A549 (cell line): ENCODE measurements at regions not wholly inside any gene's neighbourhood (a gene's known extent, or its start where the extent isn't known, plus 50 kb on each side); places are given as distances from the start of the nearest gene placed in this dataset.

Experiments used
- ATAC-seq, 2 experiments: fragments of 200-7000 bp in 1 of 2; fragments of >200 bp in 1 of 2; cut with Nextera tagmentation in 1 of 2; cut with Tn5 transposase in 1 of 2; 3 replicates each; pipeline versions ENCODE4 v1.8.0 to v1.9.1; 2018 to 2020; ENCODE audit warnings: mild to moderate bottlenecking in 1 of 2, moderate library complexity in 1 of 2
- CTCF ChIA-PET: fragments of 300-600 bp; sonication (Branson Sonifier 250); formaldehyde crosslinking; extraction: SDS; loops from one replicate; lab custom pipeline; 2021; ENCODE audit warnings: antibody characterized with exemption, inconsistent platforms; lab: Yijun Ruan, JAX
- POLR2A ChIA-PET: fragments of 350-600 bp; formaldehyde crosslinking; extraction: SDS; loops from one replicate; lab custom pipeline; 2021; ENCODE audit warnings: antibody characterized with exemption, inconsistent platforms; lab: Yijun Ruan, JAX
- DNase-seq, 2 experiments: peaks; one replicate each; pipeline versions ENCODE4 v3.0.0 to v3.0.0-alpha.2; 2011 to 2016; ENCODE audit warnings: low read depth in 1 of 2, low spot score in 1 of 2
- FAIRE-seq: peaks from 2 replicates; lab custom pipeline; 2011; peaks lifted over from hg19 to GRCh38; lab: Jason Lieb, UNC
- H3K27ac ChIP-seq, 2 experiments: fragments of >200 bp; sonication (Bioruptor Twin); formaldehyde crosslinking; 3 replicates each; pipeline ENCODE4 v1.5.1; 2016 to 2017
- H3K4me1 ChIP-seq: fragments of >200 bp; sonication (Bioruptor Twin); formaldehyde crosslinking; 3 replicates; pipeline ENCODE4 v1.6.1; 2016
- H3K4me2 ChIP-seq: fragments of >200 bp; sonication (Bioruptor Twin); formaldehyde crosslinking; 3 replicates; pipeline ENCODE4 v1.6.1; 2016
- H3K4me3 ChIP-seq: fragments of >200 bp; sonication (Bioruptor Twin); formaldehyde crosslinking; 3 replicates; pipeline ENCODE4 v1.5.1; 2016
- H3K9me3 ChIP-seq: fragments of >200 bp; sonication (Bioruptor Twin); formaldehyde crosslinking; 3 replicates; pipeline ENCODE4 v1.6.1; 2016
- CBX2 ChIP-seq: fragments of 200-600 bp; sonication (generic); IDR thresholded peaks from 2 replicates; pipeline ENCODE4 v1.6.1; 2016; ENCODE audit warnings: low read depth, mild to moderate bottlenecking, borderline replicate concordance
- CEBPB ChIP-seq, 2 experiments: fragments of >200 bp in 1 of 2; sonication (Bioruptor Twin) in 1 of 2; formaldehyde crosslinking in 1 of 2; IDR thresholded peaks; 2 replicates each; pipeline ENCODE4 v1.6.1; 2012 to 2016
- EHF ChIP-seq: fragments of 250-450 bp; sonication (Bioruptor Pico); IDR thresholded peaks from 2 replicates; pipeline ENCODE4 v1.5.0; 2020; ENCODE audit warnings: mild to moderate bottlenecking
- EP300 ChIP-seq, 2 experiments: fragments of >200 bp; sonication (Bioruptor Twin); formaldehyde crosslinking; IDR thresholded peaks; 2 replicates in 1 of 2; 3 replicates in 1 of 2; pipeline ENCODE4 v1.6.1; 2016 to 2017
- FOSB ChIP-seq: fragments of 250-450 bp; sonication (Bioruptor Pico); IDR thresholded peaks from 2 replicates; pipeline ENCODE4 v1.5.0; 2020; ENCODE audit warnings: mild to moderate bottlenecking, moderate library complexity
- FOSL2 ChIP-seq, 2 experiments: fragments of 450-650 bp in 1 of 2; fragments of >200 bp in 1 of 2; sonication (Bioruptor Twin) in 1 of 2; formaldehyde crosslinking; IDR thresholded peaks; 2 replicates each; pipeline versions ENCODE4 v1.5.0 to v1.6.1; 2016 to 2020; ENCODE audit warnings: mild to moderate bottlenecking in 1 of 2, moderate library complexity in 1 of 2
- HOXB5 ChIP-seq: fragments of 250-450 bp; sonication (Bioruptor Pico); IDR thresholded peaks from 2 replicates; pipeline ENCODE4 v1.5.0; 2020; ENCODE audit warnings: mild to moderate bottlenecking, moderate library complexity
- JUN ChIP-seq, 2 experiments: fragments of >200 bp; sonication (Bioruptor Twin); formaldehyde crosslinking; IDR thresholded peaks; 2 replicates in 1 of 2; 3 replicates in 1 of 2; pipeline ENCODE4 v1.6.1; 2016 to 2017
- JUNB ChIP-seq: fragments of >200 bp; sonication (Bioruptor Twin); formaldehyde crosslinking; IDR thresholded peaks from 2 replicates; pipeline ENCODE4 v1.6.1; 2016
- MAFK ChIP-seq: fragments of 450-650 bp; IDR thresholded peaks from 2 replicates; pipeline ENCODE4 v1.6.1; 2014; ENCODE audit not compliant: partially characterized antibody
- MAZ ChIP-seq: fragments of 150-350 bp; IDR thresholded peaks from 2 replicates; pipeline ENCODE4 v1.6.1; 2014; ENCODE audit warnings: antibody characterized with exemption, low read depth, low read length, borderline replicate concordance
- POLR2A ChIP-seq: IDR thresholded peaks from 2 replicates; pipeline ENCODE4 v1.6.1; 2012; ENCODE audit warnings: mild to moderate bottlenecking, low read length
- POLR2AphosphoS2 ChIP-seq: conservative IDR thresholded peaks from 2 replicates; pipeline ENCODE4 v1.6.1; 2012; ENCODE audit warnings: low read length, improper control_type of control experiment, inconsistent platforms
- RFX5 ChIP-seq: fragments of 450-650 bp; IDR thresholded peaks from 2 replicates; pipeline ENCODE4 v1.7.1; 2014; ENCODE audit warnings: antibody characterized with exemption, mild to moderate bottlenecking, moderate library complexity
- RNF2 ChIP-seq: fragments of 200-600 bp; sonication (generic); IDR thresholded peaks from 2 replicates; pipeline ENCODE4 v1.6.1; 2016; ENCODE audit warnings: low read depth, mild to moderate bottlenecking, antibody characterized with exemption, moderate library complexity, borderline replicate concordance
- TFCP2L1 ChIP-seq: fragments of 250-450 bp; sonication (Bioruptor Pico); IDR thresholded peaks from 2 replicates; pipeline ENCODE4 v1.5.0; 2021; ENCODE audit warnings: mild to moderate bottlenecking
- whole genome bisulfite sequencing: methylation state at CpG from one replicate; pipeline ENCODE4 v1.1.6; 2017; ENCODE audit errors: missing lambda C conversion rate; 5-methylcytosine and 5-hydroxymethylcytosine counted together
- TF ChIP-seq, protein P1 (sequence below): fragments of 250-450 bp; sonication (Bioruptor Pico); IDR thresholded peaks from 2 replicates; pipeline ENCODE4 v1.5.0; 2020; ENCODE audit warnings: low read depth, mild to moderate bottlenecking, moderate library complexity
- TF ChIP-seq, protein P2 (sequence below): fragments of 150-350 bp; IDR thresholded peaks from 2 replicates; pipeline ENCODE4 v1.6.1; 2014; ENCODE audit warnings: low read depth, mild to moderate bottlenecking, low read length
- TF ChIP-seq, protein P3 (sequence below): IDR thresholded peaks from 2 replicates; pipeline ENCODE4 v1.6.1; 2012

DNA sequence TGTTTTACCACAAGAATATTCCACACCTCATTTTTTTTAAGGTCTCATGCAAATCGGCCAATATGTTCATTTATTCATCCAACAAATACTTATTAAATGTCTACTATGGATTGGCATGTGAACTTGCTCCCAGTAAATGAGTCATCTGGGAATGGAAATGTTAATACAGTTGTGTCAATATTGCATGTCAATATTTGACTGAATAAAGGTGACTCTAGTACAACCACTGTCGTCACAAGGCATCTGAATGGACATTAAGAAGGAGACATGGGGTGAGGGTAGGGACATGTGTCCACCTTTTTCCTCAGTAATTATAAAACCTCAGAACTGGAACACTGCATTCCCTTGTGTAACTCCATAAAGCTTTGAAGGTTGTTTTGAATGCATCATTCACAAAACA, 365.4 kb downstream of the ADCYAP1 start:
- H3K4me1 ChIP-seq = 0 out of 3 replicates have a peak, but pooled peaks cover 3% of the 10 kb centered on the region
- no peak overlapping the region for H3K27ac ChIP-seq
- TF ChIP-seq, protein P1, sequence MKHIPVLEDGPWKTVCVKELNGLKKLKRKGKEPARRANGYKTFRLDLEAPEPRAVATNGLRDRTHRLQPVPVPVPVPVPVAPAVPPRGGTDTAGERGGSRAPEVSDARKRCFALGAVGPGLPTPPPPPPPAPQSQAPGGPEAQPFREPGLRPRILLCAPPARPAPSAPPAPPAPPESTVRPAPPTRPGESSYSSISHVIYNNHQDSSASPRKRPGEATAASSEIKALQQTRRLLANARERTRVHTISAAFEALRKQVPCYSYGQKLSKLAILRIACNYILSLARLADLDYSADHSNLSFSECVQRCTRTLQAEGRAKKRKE = no peak
- TF ChIP-seq HOXB5 (no peak), FOSL2 (IDR thresholded peaks at IDR 0.05) (no peak), FOSL2 (CRISPR knock-in tag; IDR thresholded peaks at IDR 0.05) (peak; percentile 62)
- CTCF ChIA-PET = no interaction called here
- no peak for FAIRE-seq
- H3K4me3 ChIP-seq = no peak overlapping the region
- DNase-seq = peak in 1 of 2 experiments; percentile 61
- ATAC-seq = no peak
- H3K4me2 ChIP-seq = peak overlapping the region; percentile 32; the same call in 1 of the 3 replicates
- no peaks in the 10 kb centered on the region for H3K9me3 ChIP-seq
- POLR2A ChIA-PET = no interaction called here
- WGBS = 2% methylated on average over 2 of the region's 2 CpGs

DNA sequence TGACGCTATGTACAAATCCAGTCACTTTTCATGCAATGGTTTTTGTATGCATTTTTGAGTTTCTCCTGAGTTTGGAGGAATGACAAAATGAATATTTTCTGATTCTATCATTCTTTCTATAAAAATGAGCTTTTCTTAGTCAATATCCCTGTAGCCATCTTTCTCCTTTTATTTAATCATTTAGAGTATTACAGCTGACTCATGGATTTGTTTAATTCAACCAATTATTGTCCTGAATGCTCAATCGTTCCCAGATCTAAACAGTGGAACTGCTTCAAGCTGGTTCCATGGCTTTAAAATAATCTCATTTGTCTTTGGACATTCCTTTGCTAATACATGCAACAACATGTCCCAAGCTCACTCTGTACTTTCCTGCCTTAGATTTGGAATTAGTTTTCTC, 368.8 kb downstream of the ADCYAP1 start:
- ATAC-seq (no peak), FAIRE-seq (no peak), DNase-seq (no peak)
- TF ChIP-seq MAFK = peak; percentile 19
- TF ChIP-seq EP300 (IDR thresholded peaks at IDR 0.05) = no peak
- CTCF ChIA-PET = no interaction called here
- POLR2A ChIA-PET = no interaction called here
- Histone ChIP-seq H3K4me1 (0 out of 3 replicates have a peak, but pooled peaks cover 3% of the 10 kb centered on the region), H3K4me3 (no peak overlapping the region), H3K9me3 (no peaks in the 10 kb centered on the region), H3K4me2 (no peak overlapping the region), H3K27ac (no peak overlapping the region)
- WGBS = 65% methylated on average over 2 of the region's 2 CpGs

DNA sequence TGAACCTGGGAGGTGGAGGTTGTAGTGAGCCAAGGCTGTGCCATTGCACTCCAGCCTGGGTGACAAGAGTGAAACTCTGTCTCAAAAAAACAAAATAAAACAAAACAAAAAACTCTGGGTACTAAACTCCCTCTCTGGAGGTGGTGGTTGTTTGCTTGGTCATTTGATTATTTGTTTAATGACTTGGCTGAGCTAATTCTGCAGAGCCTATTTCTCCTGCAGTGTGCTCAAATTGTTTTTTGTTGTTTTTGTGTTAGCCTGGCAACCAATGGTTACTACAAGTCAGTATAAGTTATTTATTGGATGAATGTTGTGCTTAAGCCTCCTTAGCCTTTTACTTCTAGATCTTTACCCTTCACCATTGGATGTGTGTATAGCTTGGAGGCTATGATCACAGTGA, 387.5 kb downstream of the ADCYAP1 start:
- no peak for ATAC-seq
- no peak for TF ChIP-seq MAZ
- TF ChIP-seq, protein P2, sequence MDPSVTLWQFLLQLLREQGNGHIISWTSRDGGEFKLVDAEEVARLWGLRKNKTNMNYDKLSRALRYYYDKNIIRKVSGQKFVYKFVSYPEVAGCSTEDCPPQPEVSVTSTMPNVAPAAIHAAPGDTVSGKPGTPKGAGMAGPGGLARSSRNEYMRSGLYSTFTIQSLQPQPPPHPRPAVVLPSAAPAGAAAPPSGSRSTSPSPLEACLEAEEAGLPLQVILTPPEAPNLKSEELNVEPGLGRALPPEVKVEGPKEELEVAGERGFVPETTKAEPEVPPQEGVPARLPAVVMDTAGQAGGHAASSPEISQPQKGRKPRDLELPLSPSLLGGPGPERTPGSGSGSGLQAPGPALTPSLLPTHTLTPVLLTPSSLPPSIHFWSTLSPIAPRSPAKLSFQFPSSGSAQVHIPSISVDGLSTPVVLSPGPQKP = no peak
- TF ChIP-seq FOSL2 (IDR thresholded peaks at IDR 0.05) = no peak
- TF ChIP-seq FOSL2 (CRISPR knock-in tag; IDR thresholded peaks at IDR 0.05) = no peak
- no peak for TF ChIP-seq EHF (CRISPR knock-in tag)
- TF ChIP-seq POLR2AphosphoS2 = no peak
- no peak for TF ChIP-seq CBX2
- no peak for TF ChIP-seq JUNB
- TF ChIP-seq, protein P1 = no peak
- TF ChIP-seq TFCP2L1 = no peak
- TF ChIP-seq RFX5 = no peak
- POLR2A ChIA-PET = no interaction called here

DNA sequence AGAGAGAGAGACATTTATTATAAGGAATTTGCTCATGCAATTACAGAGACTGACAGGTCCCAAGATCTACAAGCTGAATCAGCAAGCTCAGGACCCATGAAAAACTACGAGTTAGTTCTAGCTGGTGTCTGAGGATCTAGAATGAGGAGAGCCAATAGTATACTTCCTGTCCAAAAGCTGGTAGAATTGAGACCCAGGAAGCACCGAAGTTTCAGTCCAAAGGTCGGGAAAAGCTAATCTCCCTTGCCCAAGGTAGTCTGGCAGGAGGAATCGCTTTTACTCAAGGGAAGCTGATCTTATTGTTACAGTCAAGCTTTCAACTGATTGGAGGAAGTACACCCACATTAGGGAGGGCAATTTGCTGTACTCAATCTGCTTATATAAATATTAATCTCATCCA, 389.6 kb downstream of the ADCYAP1 start:
- no peak for FAIRE-seq
- no peaks in the 10 kb centered on the region for H3K9me3 ChIP-seq
- no peak overlapping the region for H3K27ac ChIP-seq
- no peaks in the 10 kb centered on the region for H3K4me1 ChIP-seq
- TF ChIP-seq, protein P3, sequence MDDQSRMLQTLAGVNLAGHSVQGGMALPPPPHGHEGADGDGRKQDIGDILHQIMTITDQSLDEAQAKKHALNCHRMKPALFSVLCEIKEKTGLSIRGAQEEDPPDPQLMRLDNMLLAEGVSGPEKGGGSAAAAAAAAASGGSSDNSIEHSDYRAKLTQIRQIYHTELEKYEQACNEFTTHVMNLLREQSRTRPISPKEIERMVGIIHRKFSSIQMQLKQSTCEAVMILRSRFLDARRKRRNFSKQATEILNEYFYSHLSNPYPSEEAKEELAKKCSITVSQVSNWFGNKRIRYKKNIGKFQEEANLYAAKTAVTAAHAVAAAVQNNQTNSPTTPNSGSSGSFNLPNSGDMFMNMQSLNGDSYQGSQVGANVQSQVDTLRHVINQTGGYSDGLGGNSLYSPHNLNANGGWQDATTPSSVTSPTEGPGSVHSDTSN = no peak
- TF ChIP-seq RNF2 (no peak), JUN (IDR thresholded peaks at IDR 0.05) (no peak), CEBPB (IDR thresholded peaks at IDR 0.05) (no peak), POLR2A (no peak), FOSB (CRISPR knock-in tag) (no peak)
- TF ChIP-seq, protein P1 = no peak
- TF ChIP-seq, all 56 proteins: peak for 0
- H3K4me2 ChIP-seq = no peak overlapping the region
- DNase-seq (no peak), ATAC-seq (no peak)
- H3K4me3 ChIP-seq = no peak overlapping the region
- CTCF ChIA-PET = interaction anchor here (1.2 kb wide), 1 partner anchor 18 kb away, joined by 3 read pairs; no protein-coding TSS in a partner anchor
- WGBS = 19% methylated on average over 4 of the region's 4 CpGs
- POLR2A ChIA-PET = no interaction called here

More for the DNA sequence above, 387.5 kb downstream of the ADCYAP1 start:
- CTCF ChIA-PET = no interaction called here
- H3K4me3 ChIP-seq = no peak overlapping the region
- no peaks in the 10 kb centered on the region for H3K4me1 ChIP-seq
- no peak overlapping the region for H3K4me2 ChIP-seq
- no peaks in the 10 kb centered on the region for H3K9me3 ChIP-seq
- peak in 1 of 2 experiments; percentile 2 for DNase-seq
- H3K27ac ChIP-seq = no peak overlapping the region
- no peak for FAIRE-seq
